Mesenchymal stem cell (in vitro differentiated cells and primary cell): ENCODE measurements at regions not wholly inside any gene's neighbourhood (a gene's known extent, or its start where the extent isn't known, plus 50 kb on each side); places are given as distances from the start of the nearest gene placed in this dataset.

Experiments used
- DNase-seq: peaks from one replicate; pipeline ENCODE4 v3.0.0-alpha.2; 2013
- H2AFZ ChIP-seq: one replicate; pipeline ENCODE4 v1.6.1; 2013; ENCODE audit warnings: low read depth, mild to moderate bottlenecking, control low read depth, inconsistent platforms, low read length, moderate library complexity
- H2AK5ac ChIP-seq: 2 replicates; pipeline ENCODE4 v1.6.1; 2013; ENCODE audit warnings: low read length, moderate library complexity, mild to moderate bottlenecking, inconsistent platforms; ENCODE audit not compliant: severe bottlenecking
- H2BK120ac ChIP-seq: one replicate; pipeline ENCODE4 v1.6.1; 2013; ENCODE audit warnings: low read depth, mild to moderate bottlenecking, inconsistent platforms, low read length, moderate library complexity
- H2BK12ac ChIP-seq, 2 experiments: one replicate each; pipeline ENCODE4 v1.6.1; 2013; ENCODE audit warnings: inconsistent platforms in 2 of 2, low read length in 2 of 2, mild to moderate bottlenecking in 2 of 2, moderate library complexity in 2 of 2, control low read depth in 1 of 2
- H2BK15ac ChIP-seq: one replicate; pipeline ENCODE4 v1.6.1; 2013; ENCODE audit warnings: mild to moderate bottlenecking, low read depth, inconsistent platforms; ENCODE audit not compliant: poor library complexity, severe bottlenecking
- H2BK5ac ChIP-seq: 2 replicates; pipeline ENCODE4 v1.6.1; 2013; ENCODE audit warnings: low read depth, mild to moderate bottlenecking, low read length, control low read depth, inconsistent platforms; ENCODE audit not compliant: poor library complexity, severe bottlenecking
- H3K14ac ChIP-seq, 2 experiments: one replicate each; pipeline ENCODE4 v1.6.1; 2013; ENCODE audit warnings: inconsistent platforms in 2 of 2, low read length in 2 of 2, control low read depth in 1 of 2, mild to moderate bottlenecking in 1 of 2, moderate library complexity in 1 of 2
- H3K18ac ChIP-seq, 2 experiments: one replicate each; pipeline ENCODE4 v1.6.1; 2013; ENCODE audit warnings: inconsistent platforms in 2 of 2, low read length in 2 of 2, control low read depth in 1 of 2, low read depth in 1 of 2, mild to moderate bottlenecking in 1 of 2
- H3K23ac ChIP-seq, 2 experiments: one replicate each; pipeline ENCODE4 v1.6.1; 2013; ENCODE audit warnings: inconsistent platforms in 2 of 2, low read length in 2 of 2, mild to moderate bottlenecking in 2 of 2, moderate library complexity in 2 of 2, control low read depth in 1 of 2
- H3K27ac ChIP-seq: 2 replicates; pipeline ENCODE4 v1.5.1; 2013; ENCODE audit warnings: mild to moderate bottlenecking, moderate library complexity, low read length, control low read depth, inconsistent platforms; ENCODE audit not compliant: poor library complexity, severe bottlenecking
- H3K27me3 ChIP-seq, 2 experiments: 2 replicates each; pipeline versions ENCODE4 v1.6.1 to v1.7.0; 2013; ENCODE audit warnings: low read length in 2 of 2, mild to moderate bottlenecking in 2 of 2, moderate library complexity in 2 of 2, control low read depth in 1 of 2, inconsistent platforms in 1 of 2; ENCODE audit not compliant: control insufficient read depth in 1 of 2, insufficient read depth in 1 of 2
- H3K36me3 ChIP-seq, 2 experiments: 2 replicates each; pipeline versions ENCODE4 v1.6.1 to v1.7.0; 2013; ENCODE audit warnings: low read length in 2 of 2, control low read depth in 1 of 2, inconsistent platforms in 1 of 2, low read depth in 1 of 2, mild to moderate bottlenecking in 1 of 2; ENCODE audit not compliant: insufficient read depth in 2 of 2, control insufficient read depth in 1 of 2
- H3K4ac ChIP-seq, 2 experiments: one replicate each; pipeline ENCODE4 v1.6.1; 2013; ENCODE audit warnings: inconsistent platforms in 2 of 2, low read length in 2 of 2, mild to moderate bottlenecking in 2 of 2, moderate library complexity in 2 of 2, control low read depth in 1 of 2, low read depth in 1 of 2
- H3K4me1 ChIP-seq: 2 replicates; pipeline ENCODE4 v1.6.1; 2013; ENCODE audit warnings: low read depth, low read length, control low read depth; ENCODE audit not compliant: control insufficient read depth, insufficient read depth
- H3K4me2 ChIP-seq: 2 replicates; pipeline ENCODE4 v1.6.1; 2013; ENCODE audit warnings: low read length, mild to moderate bottlenecking, inconsistent platforms; ENCODE audit not compliant: poor library complexity, severe bottlenecking
- H3K4me3 ChIP-seq, 2 experiments: 2 replicates each; pipeline versions ENCODE4 v1.5.1 to v1.7.0; 2013; ENCODE audit warnings: low read length in 2 of 2, mild to moderate bottlenecking in 2 of 2, control low read depth in 1 of 2, low read depth in 1 of 2; ENCODE audit not compliant: insufficient read depth in 1 of 2
- H3K79me1 ChIP-seq: replicated peaks from 2 replicates; pipeline ENCODE4 v1.6.1; 2013; ENCODE audit warnings: mild to moderate bottlenecking, control low read depth, low read length, inconsistent platforms; ENCODE audit not compliant: poor library complexity, severe bottlenecking
- H3K9ac ChIP-seq: 2 replicates; pipeline ENCODE4 v1.7.0; 2013; ENCODE audit warnings: mild to moderate bottlenecking, low read length, moderate library complexity
- H3K9me3 ChIP-seq: 2 replicates; pipeline ENCODE4 v1.7.0; 2013; ENCODE audit warnings: mild to moderate bottlenecking, low read length; ENCODE audit not compliant: control insufficient read depth
- H4K8ac ChIP-seq: one replicate; pipeline ENCODE4 v1.6.1; 2013; ENCODE audit warnings: inconsistent platforms, mild to moderate bottlenecking, low read length, moderate library complexity
- H4K91ac ChIP-seq: one replicate; pipeline ENCODE4 v1.6.1; 2013; ENCODE audit warnings: mild to moderate bottlenecking, low read length, inconsistent platforms
- WGBS: methylation state at CpG from one replicate; pipeline ENCODE4 v1.1.7; 2013; ENCODE audit warnings: mixed read lengths; 5-methylcytosine and 5-hydroxymethylcytosine counted together

DNA sequence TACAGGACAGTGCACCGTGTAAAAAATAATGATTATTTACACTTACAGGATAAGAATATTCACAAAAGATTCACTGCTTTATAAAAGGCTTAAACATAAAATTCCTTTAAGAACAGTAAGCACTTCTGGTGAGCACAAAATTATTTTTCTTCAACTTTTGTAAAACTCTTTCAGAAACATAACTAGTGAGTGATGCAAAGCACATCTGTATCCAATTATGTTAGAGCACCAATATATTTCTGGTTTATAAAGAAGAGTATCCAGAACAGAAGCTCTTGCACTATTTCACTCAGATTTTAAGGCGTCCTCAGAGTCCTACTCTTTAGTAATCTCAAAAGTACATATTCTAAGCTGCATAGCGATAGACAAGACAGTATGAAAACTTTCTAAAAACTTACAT, 276.0 kb downstream of the C4orf33 start:
- Histone ChIP-seq H2BK12ac (no peak overlapping the region), H3K9ac (no peak overlapping the region), H3K4ac (no peak overlapping the region), H3K27me3 (no peaks in the 10 kb centered on the region), H3K27ac (no peak overlapping the region), H4K91ac (no peak overlapping the region), H3K14ac (no peak overlapping the region), H3K4me1 (no peaks in the 10 kb centered on the region), H4K8ac (no peak overlapping the region), H3K4me2 (no peak overlapping the region), H2BK120ac (no peak overlapping the region), H2BK5ac (no peak overlapping the region), H3K18ac (no peak overlapping the region), H3K23ac (no peak overlapping the region), H2AFZ (no peak overlapping the region), H3K36me3 (no peaks in the 10 kb centered on the region), H3K4me3 (no peak overlapping the region), H2AK5ac (no peak overlapping the region), H3K79me1 (no peaks in the 10 kb centered on the region), H3K9me3 (no peaks in the 10 kb centered on the region), H2BK15ac (no peak overlapping the region)
- DNase-seq, result no peak
- WGBS, result 75% methylated on average over 2 of the region's 3 CpGs

DNA sequence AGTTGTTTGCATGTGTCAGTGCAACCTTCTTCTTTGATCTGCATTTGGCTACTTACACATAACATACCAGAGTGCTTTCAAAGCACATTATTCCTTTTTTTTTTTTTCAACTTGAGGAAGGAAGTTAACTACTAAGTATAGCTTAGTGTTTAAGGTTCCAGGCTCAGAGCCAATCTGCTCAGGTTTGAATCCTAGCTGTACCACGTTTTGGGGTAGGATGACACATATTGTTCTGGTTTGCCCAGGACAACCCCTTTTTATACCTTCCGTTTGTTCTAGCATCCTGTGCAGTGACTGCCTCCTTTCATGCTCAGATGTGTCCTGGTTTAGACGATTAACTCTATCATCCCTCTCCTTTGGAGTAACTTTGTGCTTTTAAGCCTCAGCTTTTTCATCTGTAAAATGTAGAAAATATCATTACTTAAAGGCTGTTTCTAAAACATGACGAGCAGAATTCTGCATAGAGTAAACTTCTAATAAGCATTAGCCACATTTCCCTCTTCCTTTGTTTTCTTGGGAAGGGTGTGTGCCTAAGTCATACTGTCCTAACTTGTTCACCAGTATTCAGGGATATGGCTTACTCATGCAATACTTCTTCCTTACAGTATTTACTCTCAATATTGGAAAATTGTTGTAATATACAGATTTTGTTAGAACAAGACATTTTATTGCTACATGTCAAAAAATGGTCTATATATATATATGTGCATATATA, 281.3 kb downstream of the C4orf33 start:
- Histone ChIP-seq H2BK12ac (no peak overlapping the region), H2AK5ac (no peak overlapping the region), H3K9me3 (no peaks in the 10 kb centered on the region), H2BK5ac (no peak overlapping the region), H3K18ac (no peak overlapping the region), H3K79me1 (no peaks in the 10 kb centered on the region), H2AFZ (no peak overlapping the region), H3K14ac (no peak overlapping the region), H3K4me2 (no peak overlapping the region), H3K27ac (no peak overlapping the region), H3K27me3 (peaks cover 0 to 3% of the 10 kb centered on the region in 2 experiments), H2BK15ac (no peak overlapping the region), H3K9ac (no peak overlapping the region), H4K8ac (no peak overlapping the region), H3K23ac (no peak overlapping the region), H3K4me1 (no peaks in the 10 kb centered on the region), H4K91ac (no peak overlapping the region), H3K4ac (no peak overlapping the region), H3K36me3 (no peaks in the 10 kb centered on the region), H2BK120ac (no peak overlapping the region), H3K4me3 (no peak overlapping the region)
- DNase-seq, result no peak
- WGBS, result 74% methylated on average over 4 of the region's 4 CpGs

GRCh38 chr4:129378364-129378763, 282.4 kb downstream of the C4orf33 start:
- H2AFZ ChIP-seq, result no peak overlapping the region
- H3K9ac ChIP-seq, result no peak overlapping the region
- no peak for DNase-seq
- H3K4ac ChIP-seq, result no peak overlapping the region
- no peak overlapping the region for H2BK120ac ChIP-seq
- no peaks in the 10 kb centered on the region for H3K4me1 ChIP-seq
- no peaks in the 10 kb centered on the region for H3K36me3 ChIP-seq
- H2BK5ac ChIP-seq, result no peak overlapping the region
- H3K79me1 ChIP-seq, result no peaks in the 10 kb centered on the region
- no peak overlapping the region for H3K18ac ChIP-seq
- no peak overlapping the region for H3K27ac ChIP-seq
- no peak overlapping the region for H2BK12ac ChIP-seq
- no peak overlapping the region for H3K23ac ChIP-seq
- peaks cover 0 to 3% of the 10 kb centered on the region in 2 experiments for H3K27me3 ChIP-seq
- WGBS, result 68% methylated on average over 3 of the region's 3 CpGs
- H3K14ac ChIP-seq, result no peak overlapping the region
- H4K8ac ChIP-seq, result no peak overlapping the region
- no peak overlapping the region for H2AK5ac ChIP-seq
- H3K4me3 ChIP-seq, result no peak overlapping the region
- no peak overlapping the region for H3K4me2 ChIP-seq
- no peak overlapping the region for H2BK15ac ChIP-seq
- no peaks in the 10 kb centered on the region for H3K9me3 ChIP-seq
- H4K91ac ChIP-seq, result no peak overlapping the region

DNA sequence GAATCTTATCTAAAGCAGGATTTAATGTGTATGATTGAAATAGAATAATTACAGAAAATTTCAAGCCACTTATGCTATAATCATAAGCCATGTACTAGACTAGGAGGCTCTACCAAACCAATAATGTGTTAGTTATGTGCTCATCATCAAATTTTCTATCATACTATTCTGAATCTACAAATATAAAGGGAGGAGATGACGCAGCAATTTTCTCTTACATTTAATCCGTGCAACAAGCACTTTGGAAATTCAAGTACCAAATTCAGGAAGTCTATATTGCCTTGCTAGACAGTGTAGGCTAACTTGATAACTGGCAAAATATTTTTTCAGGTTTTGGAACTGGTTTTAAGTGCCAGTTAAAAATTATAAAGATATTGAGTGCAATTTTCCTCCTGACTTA, 283.5 kb downstream of the C4orf33 start:
- Histone ChIP-seq H3K79me1 (no peaks in the 10 kb centered on the region), H2BK12ac (no peak overlapping the region), H3K4ac (no peak overlapping the region), H4K8ac (no peak overlapping the region), H2BK15ac (no peak overlapping the region), H2AK5ac (no peak overlapping the region), H3K4me1 (no peaks in the 10 kb centered on the region), H3K9me3 (no peaks in the 10 kb centered on the region), H3K27ac (no peak overlapping the region), H3K23ac (no peak overlapping the region), H3K36me3 (no peaks in the 10 kb centered on the region), H3K18ac (no peak overlapping the region), H2BK120ac (no peak overlapping the region), H3K4me3 (no peak overlapping the region), H4K91ac (no peak overlapping the region), H2AFZ (no peak overlapping the region), H3K9ac (no peak overlapping the region), H3K14ac (no peak overlapping the region), H3K4me2 (no peak overlapping the region), H2BK5ac (no peak overlapping the region), H3K27me3 (peaks cover 0 to 3% of the 10 kb centered on the region in 2 experiments)
- DNase-seq, result no peak
- 80% methylated on average over 2 of the region's 2 CpGs for WGBS
